ENCODE measurements at regions not wholly inside any gene's neighbourhood (a gene's known extent, or its start where the extent isn't known, plus 50 kb on each side); places are given as distances from the start of the nearest gene placed in this dataset.
"Not testable (repeated sequence)": the region's sequence is repeated elsewhere in the genome, so short reads cannot be mapped to it uniquely, and the experiment has no call there.

DNA sequence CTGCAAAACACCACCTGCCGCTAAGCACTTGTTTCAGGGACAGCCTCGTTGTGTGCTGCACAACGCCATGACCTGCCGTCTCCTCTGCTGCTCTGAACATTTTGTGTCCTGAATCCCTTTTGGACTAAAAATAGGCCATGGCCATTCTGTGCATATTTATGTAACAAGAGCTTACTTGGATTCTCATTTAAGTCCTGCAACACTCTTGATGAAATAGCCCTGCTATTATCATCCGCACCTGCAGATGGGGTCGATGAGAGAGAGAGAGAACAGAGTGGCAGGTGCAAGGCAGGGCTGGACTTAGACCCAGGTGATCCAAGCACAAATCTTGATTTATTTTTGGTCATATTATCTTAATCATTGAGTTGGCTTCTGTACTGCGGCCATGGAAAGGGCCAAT, 121.2 kb upstream of the PRKCQ start:
- ATAC-seq (ENCODE audit: poor library complexity) (no peak), DNase-seq (no peak)
- intact Hi-C loops (cut with DNase I) = no loop called here

DNA sequence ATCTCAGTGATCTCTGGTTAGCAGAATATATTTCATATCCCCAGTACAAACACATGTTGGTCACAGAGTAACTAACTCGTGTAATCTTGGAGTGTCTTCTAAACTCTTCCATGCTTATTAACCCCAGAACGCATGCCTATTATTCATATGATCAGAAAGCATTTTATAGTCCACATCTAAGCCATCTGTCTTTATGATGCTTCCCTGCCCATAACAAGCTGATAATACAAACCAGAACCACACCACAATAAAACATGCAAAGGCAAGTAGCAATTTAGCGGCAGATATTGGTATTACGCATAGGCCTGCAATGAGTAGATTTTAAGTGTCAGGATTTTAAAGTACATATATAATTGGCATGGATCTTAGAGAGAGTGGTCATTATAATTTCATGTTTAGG, 120.0 kb upstream of the PRKCQ start:
- DNase-seq (no peak), ATAC-seq (ENCODE audit: poor library complexity) (no peak)
- intact Hi-C loops (cut with DNase I) = no loop called here

DNA sequence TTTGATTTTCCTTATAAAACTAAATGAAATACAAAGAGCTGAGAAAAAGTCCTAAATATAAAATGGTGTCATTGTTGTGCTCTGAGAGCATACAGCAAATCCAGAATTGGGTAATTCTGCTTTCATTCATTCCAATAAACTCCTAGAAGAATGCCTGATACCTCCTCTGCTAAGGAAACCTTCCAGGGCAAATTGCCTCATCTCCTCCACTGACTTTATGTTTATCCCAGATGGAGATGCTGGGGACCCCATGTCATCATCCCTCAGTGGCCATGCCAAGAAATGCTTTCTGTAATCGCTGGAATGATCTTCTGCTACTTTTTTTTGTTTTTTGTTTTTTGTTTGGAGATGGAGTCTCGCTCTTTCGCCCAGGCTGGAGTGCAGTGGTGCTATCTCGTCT, 119.3 kb upstream of the PRKCQ start:
- intact Hi-C loops (cut with DNase I) = no loop called here
- ATAC-seq (ENCODE audit: poor library complexity) = no peak

GRCh38 chr10:6695519-6695918, 115.4 kb upstream of the PRKCQ start:
- DNase-seq = no peak
- intact Hi-C loops (cut with DNase I) = no loop called here
- ATAC-seq (ENCODE audit: poor library complexity) = no peak

More for the DNA sequence above, 119.3 kb upstream of the PRKCQ start:
- DNase-seq = no peak

GRCh38 chr10:6694447-6695140, 114.5 kb upstream of the PRKCQ start:
- no peak for ATAC-seq (ENCODE audit: poor library complexity)
- intact Hi-C loops (cut with DNase I) = no loop called here
- DNase-seq = no peak

- DNase-seq (no peak), ATAC-seq (ENCODE audit: poor library complexity) (no peak)
- intact Hi-C loops (cut with DNase I) = no loop called here
These were observed 112.8 kb upstream of the PRKCQ start for GRCh38 chr10:6692856-6693255.

GRCh38 chr10:6692103-6692502, 112.0 kb upstream of the PRKCQ start:
- ATAC-seq (ENCODE audit: poor library complexity) = no peak
- DNase-seq = no peak
- intact Hi-C loops (cut with DNase I) = no loop called here

DNA sequence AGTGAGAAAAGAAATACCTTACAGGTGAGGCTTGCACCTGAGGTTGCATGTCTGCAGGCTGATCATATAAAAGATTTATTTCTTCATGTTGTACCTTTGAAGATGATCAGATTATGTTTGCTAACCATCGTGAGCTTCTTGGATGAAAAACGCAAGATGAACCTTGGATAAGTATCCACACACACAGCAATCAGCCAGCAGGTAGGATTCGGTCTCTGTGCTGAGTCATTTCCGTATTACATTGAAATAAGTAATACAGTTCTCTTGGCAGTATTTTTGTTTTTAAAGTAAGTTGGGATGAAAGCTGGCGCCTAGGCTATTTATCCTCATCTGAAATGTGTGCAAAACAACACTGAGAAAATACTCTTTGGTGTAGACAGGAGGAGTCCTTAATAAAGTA, 109.0 kb upstream of the PRKCQ start:
- DNase-seq = no peak
- ATAC-seq (ENCODE audit: poor library complexity) = no peak
- intact Hi-C loops (cut with DNase I) = no loop called here

DNA sequence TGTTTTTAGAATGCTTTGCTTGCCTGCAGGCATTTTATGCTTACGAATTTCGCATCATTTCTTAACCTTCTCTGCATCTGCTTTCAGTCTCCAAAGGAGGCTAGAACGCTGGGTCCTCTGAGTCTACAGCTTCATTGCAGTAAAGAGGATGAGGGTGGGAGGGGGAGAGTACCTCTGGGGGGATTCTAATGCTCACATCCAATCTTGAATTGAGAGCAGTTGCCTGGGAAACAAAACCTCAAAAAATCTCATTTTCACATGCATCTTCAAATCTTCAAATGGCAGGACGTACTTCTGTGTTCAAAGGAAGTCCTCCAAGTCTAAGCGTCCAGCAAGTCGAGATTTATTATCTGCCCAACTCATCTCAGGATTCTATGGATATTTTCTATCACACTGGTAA, 100.7 kb upstream of the PRKCQ start:
- intact Hi-C loops (cut with DNase I) = no loop called here
- ATAC-seq (ENCODE audit: poor library complexity) (no peak), DNase-seq (no peak)

DNA sequence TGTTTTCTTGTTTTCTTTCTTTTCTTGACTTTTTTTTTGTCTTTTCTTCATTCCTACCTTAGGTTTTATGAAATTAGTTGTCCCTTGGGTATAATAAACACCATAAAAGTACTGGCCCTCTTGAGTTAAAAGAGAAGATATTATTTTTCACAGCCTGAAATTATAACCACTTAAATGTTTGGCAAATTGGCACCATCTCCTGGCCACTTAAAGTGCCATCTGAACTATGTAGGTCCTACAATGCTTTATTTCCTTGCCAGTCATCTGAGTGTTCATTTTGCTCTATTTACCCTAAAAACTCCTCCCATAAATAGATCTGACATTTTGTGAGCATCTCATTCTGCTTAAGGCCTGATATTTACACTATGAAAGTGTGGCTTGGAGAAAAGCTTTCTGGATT, 98.9 kb upstream of the PRKCQ start:
- intact Hi-C loops (cut with DNase I) = loop anchor here (10.0 kb wide), 1 partner anchor 264 kb away; no protein-coding TSS in a partner anchor

GRCh38 chr10:6678211-6678803, 98.2 kb upstream of the PRKCQ start:
- peak; percentile 45 for DNase-seq
- intact Hi-C loops (cut with DNase I) = loop anchor here (10.0 kb wide), 1 partner anchor 264 kb away; no protein-coding TSS in a partner anchor

More for the DNA sequence above, 98.9 kb upstream of the PRKCQ start:
- no peak for DNase-seq
- ATAC-seq (ENCODE audit: poor library complexity) = no peak

GRCh38 chr10:6677129-6677528, 97.1 kb upstream of the PRKCQ start:
- not testable (repeated sequence) for ATAC-seq (ENCODE audit: poor library complexity); DNase-seq
- intact Hi-C loops (cut with DNase I) = loop anchor here (10.0 kb wide), 1 partner anchor 262 kb away; no protein-coding TSS in a partner anchor

More at GRCh38 chr10:6678211-6678803, 98.2 kb upstream of the PRKCQ start:
- ATAC-seq (ENCODE audit: poor library complexity) = peak; percentile 56

DNA sequence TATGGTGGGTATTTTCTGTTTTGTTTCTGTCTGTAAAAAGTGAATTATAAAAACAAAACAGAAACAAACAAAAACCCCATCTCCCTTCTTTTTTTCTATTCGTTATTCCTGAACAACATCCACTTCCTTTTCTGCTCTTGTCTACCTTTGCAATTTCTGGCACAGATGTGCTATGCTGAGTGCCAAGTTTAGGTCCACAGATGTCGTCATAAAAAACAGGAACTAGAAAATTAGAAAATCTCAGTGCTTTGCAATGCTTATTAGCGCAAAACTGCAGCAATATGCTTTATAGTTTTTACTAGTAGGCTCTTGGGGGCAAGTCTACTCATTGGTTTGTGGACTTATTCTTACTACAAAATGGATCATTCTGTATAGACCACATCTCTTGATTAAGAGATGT, 94.2 kb upstream of the PRKCQ start:
- no peak for DNase-seq
- intact Hi-C loops (cut with DNase I) = loop anchor here (10.0 kb wide), 1 partner anchor 259 kb away; no protein-coding TSS in a partner anchor
- no peak for ATAC-seq (ENCODE audit: poor library complexity)

- no peak for DNase-seq
- no peak for ATAC-seq (ENCODE audit: poor library complexity)
- intact Hi-C loops (cut with DNase I) = loop anchor here (10.0 kb wide), 1 partner anchor 257 kb away; no protein-coding TSS in a partner anchor
These were observed 91.9 kb upstream of the PRKCQ start for GRCh38 chr10:6671976-6672375.

GRCh38 chr10:6669269-6669859, 89.3 kb upstream of the PRKCQ start:
- DNase-seq (no peak), ATAC-seq (ENCODE audit: poor library complexity) (no peak)
- intact Hi-C loops (cut with DNase I) = no loop called here

GRCh38 chr10:6667679-6668270, 87.7 kb upstream of the PRKCQ start:
- intact Hi-C loops (cut with DNase I) = no loop called here
- DNase-seq (no peak), ATAC-seq (ENCODE audit: poor library complexity) (no peak)

- DNase-seq (no peak), ATAC-seq (ENCODE audit: poor library complexity) (no peak)
- intact Hi-C loops (cut with DNase I) = no loop called here
These were observed 87.1 kb upstream of the PRKCQ start for GRCh38 chr10:6667150-6667549.

GRCh38 chr10:6665847-6666246, 85.8 kb upstream of the PRKCQ start:
- ATAC-seq (ENCODE audit: poor library complexity) (no peak), DNase-seq (no peak)
- intact Hi-C loops (cut with DNase I) = no loop called here

DNA sequence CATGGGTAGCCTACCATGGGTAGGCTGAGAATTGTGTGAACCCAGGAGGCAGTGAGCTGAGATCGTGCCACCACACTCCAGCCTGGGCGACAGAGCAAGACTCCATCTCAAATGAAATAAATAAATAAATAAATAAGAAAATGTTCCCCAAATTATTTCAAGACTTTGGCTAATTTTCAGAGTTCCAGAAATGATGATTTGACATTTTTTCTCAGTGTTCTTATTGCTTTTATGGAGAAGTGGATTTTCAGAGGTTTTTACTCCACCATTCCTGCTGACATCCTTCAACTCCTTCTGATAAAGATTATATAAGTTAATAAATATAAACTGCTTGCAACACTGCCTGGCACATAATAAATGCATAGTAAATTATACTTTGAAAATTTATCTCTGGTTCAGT, 80.4 kb upstream of the PRKCQ start:
- DNase-seq (no peak), ATAC-seq (ENCODE audit: poor library complexity) (no peak)
- intact Hi-C loops (cut with DNase I) = no loop called here

DNA sequence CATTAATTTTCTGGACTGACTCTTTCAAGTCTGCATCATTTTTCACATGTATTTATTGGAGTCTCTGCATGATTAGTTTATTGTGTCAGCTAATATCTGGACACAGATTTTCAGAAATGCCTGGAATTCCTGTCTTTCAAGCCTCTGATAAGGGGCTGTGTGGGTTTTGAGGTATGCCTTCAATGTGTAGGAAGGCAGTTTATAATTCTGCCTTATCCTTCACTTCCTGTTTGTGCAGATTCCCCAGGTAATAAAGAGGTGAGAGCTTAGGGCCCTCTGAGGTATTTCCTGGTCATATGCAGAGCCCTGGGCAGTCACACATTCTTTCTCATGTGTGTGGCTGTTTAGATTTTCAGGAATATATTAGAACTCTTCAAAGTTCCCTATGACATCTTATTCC, 79.4 kb upstream of the PRKCQ start:
- DNase-seq (no peak), ATAC-seq (ENCODE audit: poor library complexity) (no peak)

More for the DNA sequence above, 79.4 kb upstream of the PRKCQ start:
- intact Hi-C loops (cut with DNase I) = no loop called here

All from Right ventricle myocardium superior (tissue), 1 donor.